ENCODE measurements at regions not wholly inside any gene's neighbourhood (a gene's known extent, or its start where the extent isn't known, plus 50 kb on each side); places are given as distances from the start of the nearest gene placed in this dataset.

- ChIA-PET POLR2A (no interaction called here), CTCF (no interaction called here)
- Mint-ChIP-seq H3K27ac (no peak overlapping the region), H3K9me3 (peaks cover 18% of the 10 kb centered on the region), H3K36me3 (peaks cover 4% of the 10 kb centered on the region; the same call in 1 of the 2 replicates), H3K4me1 (peaks cover 11% of the 10 kb centered on the region), H3K4me3 (no peak overlapping the region), H3K27me3 (ENCODE audit: low read depth) (no peaks in the 10 kb centered on the region; the same call in 1 of the 2 replicates)
- ATAC-seq (no peak), DNase-seq (ENCODE audit: low spot score) (no peak)
- TF ChIP-seq TP53 (CRISPR knock-in tag; IDR thresholded peaks at IDR 0.05) = no peak
- no peak for TF ChIP-seq ZSCAN18 (CRISPR knock-in tag; IDR thresholded peaks at IDR 0.05)
- no peak for TF ChIP-seq ELF4 (CRISPR knock-in tag; IDR thresholded peaks at IDR 0.05; ENCODE audit: low read depth)
- TF ChIP-seq MAX (CRISPR knock-in tag; IDR thresholded peaks at IDR 0.05) = no peak
- no peak for TF ChIP-seq NR3C1 (CRISPR knock-in tag; conservative IDR thresholded peaks at IDR 0.05; ENCODE audit: low read depth)
- TF ChIP-seq NFATC4 (CRISPR knock-in tag; IDR thresholded peaks at IDR 0.05) = no peak
- TF ChIP-seq JAZF1 (CRISPR knock-in tag; IDR thresholded peaks at IDR 0.05) = no peak
- TF ChIP-seq RELA (CRISPR knock-in tag; IDR thresholded peaks at IDR 0.05; ENCODE audit: borderline replicate concordance) = no peak
Measured at GRCh38 chr2:75415111-75415626, 145.6 kb downstream of the EVA1A start.

GRCh38 chr2:75411574-75411973 lies 149.2 kb downstream of the EVA1A start:
- TF ChIP-seq ERG (CRISPR knock-in tag; IDR thresholded peaks at IDR 0.05) = no peak
- no peak for TF ChIP-seq HMGA2 (CRISPR knock-in tag; IDR thresholded peaks at IDR 0.05)
- TF ChIP-seq CTCF (IDR thresholded peaks at IDR 0.05) = no peak
- no peak for TF ChIP-seq GTF2I (CRISPR knock-in tag; conservative IDR thresholded peaks at IDR 0.05)
- TF ChIP-seq JAZF1 (CRISPR knock-in tag; IDR thresholded peaks at IDR 0.05) = no peak
- TF ChIP-seq AFF4 (CRISPR knock-in tag; IDR thresholded peaks at IDR 0.05; ENCODE audit: borderline replicate concordance) = no peak
- no peak for TF ChIP-seq ZBTB43 (CRISPR knock-in tag; IDR thresholded peaks at IDR 0.05)
- TF ChIP-seq ZSCAN18 (CRISPR knock-in tag; IDR thresholded peaks at IDR 0.05) = no peak
- no peak for TF ChIP-seq CBFB (CRISPR knock-in tag; IDR thresholded peaks at IDR 0.05; ENCODE audit: low read depth)
- no peak for TF ChIP-seq ZNF396 (CRISPR knock-in tag; IDR thresholded peaks at IDR 0.05; ENCODE audit: borderline replicate concordance)
- no peak for TF ChIP-seq ATF2 (CRISPR knock-in tag; IDR thresholded peaks at IDR 0.05; ENCODE audit: borderline replicate concordance, low read depth)
- TF ChIP-seq CREB1 (CRISPR knock-in tag; IDR thresholded peaks at IDR 0.05) = no peak
- no peak for TF ChIP-seq NFYB (CRISPR knock-in tag; conservative IDR thresholded peaks at IDR 0.05; ENCODE audit: low read depth)
- Mint-ChIP-seq H3K27me3 (ENCODE audit: low read depth) (no peaks in the 10 kb centered on the region; the same call in 1 of the 2 replicates), H3K4me1 (peaks cover 7% of the 10 kb centered on the region), H3K4me3 (no peak overlapping the region), H3K36me3 (peaks cover 8% of the 10 kb centered on the region; the same call in 1 of the 2 replicates), H3K27ac (no peak overlapping the region), H3K9me3 (peaks cover 22% of the 10 kb centered on the region)
- POLR2A ChIA-PET = no interaction called here
- ATAC-seq = no peak
- no peak for DNase-seq (ENCODE audit: low spot score)
- CTCF ChIA-PET = no interaction called here
